T-cell (primary cell): ENCODE measurements at regions not wholly inside any gene's neighbourhood (a gene's known extent, or its start where the extent isn't known, plus 50 kb on each side); places are given as distances from the start of the nearest gene placed in this dataset.

Experiments
- ATAC-seq, 4 experiments: fragments of 200-7000 bp in 3 of 4; fragments of 150-1000 bp in 1 of 4; cut with Tn5 transposase; replicated peaks in 1 of 4; 1 replicate in 3 of 4; 2 replicates in 1 of 4; pipeline ENCODE4 v1.10.0; 2021; ENCODE audit warnings: moderate library complexity in 3 of 4, mild to moderate bottlenecking in 2 of 4, moderate number of reproducible peaks in 1 of 4
- CTCF ChIA-PET, 2 donors: fragments of 300-600 bp; sonication (Branson Sonifier 250); formaldehyde crosslinking; loops; one replicate each; lab custom pipeline; 2022; ENCODE audit warnings: antibody characterized with exemption in 2 of 2; lab: Charles Lee
- POLR2A ChIA-PET, 2 donors: fragments of 300-600 bp; sonication (Branson Sonifier 250); formaldehyde crosslinking; loops; one replicate each; lab custom pipeline; 2022; ENCODE audit warnings: antibody characterized with exemption in 2 of 2; lab: Charles Lee
- DNase-seq, 35 experiments: peaks; one replicate each; pipeline versions ENCODE4 v3.0.0 to v3.0.0-alpha.2; 2013 to 2023
- H3K27ac ChIP-seq: one replicate; pipeline ENCODE4 v1.5.1; 2013; ENCODE audit warnings: low read length
- H3K27me3 ChIP-seq, 2 experiments: replicated peaks in 1 of 2; 1 replicate in 1 of 2; 2 replicates in 1 of 2; pipeline versions ENCODE4 v1.6.1 to v1.7.0; 2013; ENCODE audit warnings: low read length in 1 of 2, mixed read lengths in 1 of 2; ENCODE audit not compliant: control insufficient read depth in 2 of 2, insufficient read depth in 2 of 2; ENCODE audit errors: extremely low read depth in 1 of 2
- H3K36me3 ChIP-seq, 2 donors: 1 replicate in 1 of 2; 2 replicates in 1 of 2; pipeline versions ENCODE4 v1.6.1 to v1.7.0; 2013; ENCODE audit warnings: low read length in 1 of 2; ENCODE audit not compliant: control insufficient read depth in 2 of 2, insufficient read depth in 1 of 2; ENCODE audit errors: extremely low read depth in 1 of 2
- H3K4me1 ChIP-seq, 2 experiments: 1 replicate in 1 of 2; 2 replicates in 1 of 2; pipeline versions ENCODE4 v1.6.1 to v1.7.0; 2013; ENCODE audit warnings: low read length in 2 of 2, mixed read lengths in 1 of 2; ENCODE audit not compliant: insufficient read depth in 2 of 2, control insufficient read depth in 1 of 2; ENCODE audit errors: extremely low read depth in 1 of 2
- H3K4me3 ChIP-seq, 2 donors: 1 replicate in 1 of 2; 2 replicates in 1 of 2; pipeline versions ENCODE4 v1.5.1 to v1.7.0; 2013; ENCODE audit warnings: mild to moderate bottlenecking in 2 of 2, low read length in 1 of 2, moderate library complexity in 1 of 2; ENCODE audit not compliant: control insufficient read depth in 1 of 2; ENCODE audit errors: extremely low read depth in 1 of 2
- H3K9me3 ChIP-seq: 2 replicates; pipeline ENCODE4 v1.7.0; 2013
- H3K27ac Mint-ChIP-seq, 2 donors: one replicate each; pipeline ENCODE4 v1.8.0; 2020 to 2021; ENCODE audit warnings: mild to moderate bottlenecking in 2 of 2, mixed read lengths in 2 of 2
- H3K27me3 Mint-ChIP-seq, 2 donors: one replicate each; pipeline ENCODE4 v1.8.0; 2021 to 2022; ENCODE audit warnings: mixed read lengths in 2 of 2
- H3K36me3 Mint-ChIP-seq: one replicate; pipeline ENCODE4 v1.8.0; 2021; ENCODE audit warnings: mixed read lengths
- H3K4me1 Mint-ChIP-seq, 3 donors: one replicate each; pipeline ENCODE4 v1.8.0; 2020 to 2022; ENCODE audit warnings: mixed read lengths in 3 of 3, mild to moderate bottlenecking in 1 of 3
- H3K4me3 Mint-ChIP-seq, 3 donors: one replicate each; pipeline ENCODE4 v1.8.0; 2020 to 2022; ENCODE audit warnings: mild to moderate bottlenecking in 3 of 3, mixed read lengths in 3 of 3, moderate library complexity in 3 of 3
- H3K9me3 Mint-ChIP-seq, 3 donors: one replicate each; pipeline ENCODE4 v1.8.0; 2020 to 2022; ENCODE audit warnings: mixed read lengths in 3 of 3
- WGBS: methylation state at CpG from one replicate; pipeline ENCODE4 v1.1.5; 2013; ENCODE audit warnings: missing lambda C conversion rate; ENCODE audit not compliant: insufficient coverage; 5-methylcytosine and 5-hydroxymethylcytosine counted together

DNA sequence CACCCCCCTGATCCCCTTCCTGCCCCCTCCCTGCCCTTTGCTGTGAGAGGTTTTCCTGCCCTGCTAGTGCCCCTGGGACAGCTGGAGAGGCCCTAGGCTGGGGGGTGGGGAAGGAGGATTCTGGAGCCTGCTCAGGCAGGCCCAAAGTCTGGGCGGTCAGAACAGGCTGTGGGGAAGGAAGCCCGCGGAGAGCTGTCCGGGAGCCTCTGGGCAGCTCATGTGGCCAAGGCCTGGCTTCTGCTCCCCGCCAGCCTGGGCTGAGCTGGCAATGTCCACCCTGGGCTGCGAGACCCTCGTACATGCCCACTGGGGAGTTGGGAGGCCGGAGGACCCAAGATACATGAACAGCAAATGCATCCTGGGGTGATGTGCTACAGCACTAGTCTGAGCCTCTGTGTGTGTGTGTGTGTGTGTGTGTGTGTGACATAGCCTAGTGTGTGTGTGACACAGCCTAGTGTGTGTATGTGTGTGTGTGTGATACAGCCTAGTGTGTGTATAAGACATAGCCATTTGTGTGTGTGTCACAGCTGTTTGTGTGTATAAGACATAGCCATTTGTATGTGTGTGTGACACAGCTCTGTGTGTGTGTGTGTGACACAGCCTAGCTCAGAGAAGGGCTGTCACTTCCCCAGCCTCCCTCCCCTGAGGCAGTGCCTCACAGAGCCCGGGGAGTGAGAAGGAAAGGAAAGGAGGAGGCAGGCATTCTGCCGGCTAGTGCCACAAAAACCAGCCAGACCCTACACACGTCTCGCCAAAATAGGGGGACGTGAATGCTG is 201.4 kb upstream of the CIBAR2 start:
- WGBS: 100% methylated on average over 9 of the region's 13 CpGs
- Mint-ChIP-seq H3K4me3 (no peak overlapping the region), H3K9me3 (no peaks in the 10 kb centered on the region), H3K4me1 (peaks cover 27 to 37% (median 31%) of the 10 kb centered on the region in 3 donors), H3K27ac (no peak overlapping the region), H3K36me3 (no peaks in the 10 kb centered on the region), H3K27me3 (peaks cover 0 to 8% of the 10 kb centered on the region in 2 donors)
- Histone ChIP-seq H3K27ac (no peak overlapping the region), H3K36me3 (no peaks in the 10 kb centered on the region), H3K4me3 (no peak overlapping the region), H3K27me3 (peaks cover 0 to 33% of the 10 kb centered on the region in 2 experiments), H3K9me3 (no peaks in the 10 kb centered on the region), H3K4me1 (peaks cover 24 to 41% of the 10 kb centered on the region in 2 experiments)
- DNase-seq (no peak), ATAC-seq (no peak)
- POLR2A ChIA-PET: no interaction called here
- CTCF ChIA-PET: no interaction called here

DNA sequence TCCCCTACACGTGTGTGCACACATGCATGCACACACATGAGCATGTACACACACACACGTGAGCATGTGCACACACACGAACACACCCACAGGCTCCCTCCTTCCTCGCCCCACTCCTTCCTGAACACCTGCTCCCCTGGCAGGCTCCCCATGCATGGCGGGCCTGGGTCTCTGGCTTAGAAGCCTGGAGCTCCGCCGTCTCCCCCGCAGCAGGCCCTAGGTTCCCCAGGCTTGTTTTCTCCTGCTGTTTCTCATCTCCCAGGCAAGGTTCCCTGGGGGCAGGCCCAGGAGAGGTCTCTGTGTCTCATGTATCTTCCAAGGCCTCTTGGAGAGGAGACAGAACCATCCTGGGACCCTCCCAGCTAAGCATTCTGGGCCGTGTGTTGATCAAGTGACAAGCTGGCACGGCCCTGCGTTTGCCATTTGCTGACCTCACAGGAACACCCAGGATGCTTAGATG is 202.3 kb upstream of the CIBAR2 start:
- no peaks in the 10 kb centered on the region for H3K9me3 ChIP-seq
- DNase-seq (no peak), ATAC-seq (no peak)
- Mint-ChIP-seq H3K9me3 (no peaks in the 10 kb centered on the region), H3K36me3 (no peaks in the 10 kb centered on the region), H3K4me3 (no peak overlapping the region), H3K4me1 (peaks cover 21 to 34% (median 25%) of the 10 kb centered on the region in 3 donors), H3K27ac (no peak overlapping the region), H3K27me3 (peaks cover 0 to 8% of the 10 kb centered on the region in 2 donors)
- CTCF ChIA-PET: no interaction called here
- H3K27ac ChIP-seq: no peak overlapping the region
- H3K4me1 ChIP-seq: peaks cover 18 to 33% of the 10 kb centered on the region in 2 experiments
- 73% methylated on average over 11 of the region's 11 CpGs for WGBS
- no peaks in the 10 kb centered on the region for H3K36me3 ChIP-seq
- POLR2A ChIA-PET: no interaction called here
- H3K4me3 ChIP-seq: no peak overlapping the region
- peaks cover 0 to 26% of the 10 kb centered on the region in 2 experiments for H3K27me3 ChIP-seq

DNA sequence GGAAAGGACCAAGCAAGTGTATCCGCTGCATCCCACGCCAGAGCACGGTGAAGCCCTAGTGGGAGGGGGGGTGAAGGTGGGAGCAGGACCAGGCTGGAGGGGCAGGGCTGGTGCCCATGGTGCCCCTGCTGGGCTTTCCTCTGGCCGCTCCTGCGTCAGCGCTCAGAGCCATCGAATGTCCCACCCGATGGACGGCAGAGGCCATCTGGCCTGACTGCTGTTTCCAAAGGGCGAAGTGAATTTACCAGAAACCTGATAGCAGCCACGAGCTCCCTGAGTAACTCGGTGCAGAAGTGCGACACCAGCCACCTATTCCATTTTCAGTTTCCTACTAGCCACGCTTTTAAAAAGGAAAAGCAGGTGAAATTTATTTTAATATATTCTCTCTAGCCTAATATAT is 203.6 kb upstream of the CIBAR2 start:
- CTCF ChIA-PET: no interaction called here
- ATAC-seq: no peak

DNA sequence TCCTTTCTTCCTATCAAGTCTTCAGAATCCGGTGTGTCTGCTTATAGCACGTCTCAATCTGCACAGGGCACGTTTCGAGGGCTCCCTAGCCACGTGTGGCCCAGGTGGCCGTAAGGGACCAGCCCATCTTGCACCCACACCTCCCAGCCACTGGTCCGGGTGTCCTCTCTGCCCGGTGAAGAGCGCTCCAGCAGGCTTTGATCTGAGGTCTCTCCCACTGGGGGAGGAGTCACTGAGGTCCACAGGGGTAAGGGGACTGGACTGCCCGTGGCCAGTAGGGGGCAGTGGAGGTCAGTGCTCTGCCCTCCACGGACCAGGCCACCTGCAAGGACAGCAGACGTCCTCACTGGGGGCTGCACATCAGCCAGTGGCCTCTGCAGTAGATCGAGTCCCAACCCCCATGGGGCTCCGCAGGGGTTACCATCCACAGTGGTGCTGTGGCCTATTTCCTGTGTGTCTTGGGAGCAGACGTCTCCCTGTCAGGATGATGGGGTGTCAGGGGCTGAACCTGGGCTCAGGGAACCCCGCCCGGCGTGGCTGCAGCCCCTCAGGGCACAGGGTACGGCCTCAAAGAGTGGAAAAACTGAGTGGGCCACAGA is 204.1 kb upstream of the CIBAR2 start:
- H3K9me3 ChIP-seq: no peaks in the 10 kb centered on the region
- ATAC-seq (peak; percentile 43 to 83 (median 58)), DNase-seq (peak in 8 of 35 experiments; percentile 17 to 52 (median 32))
- H3K4me3 Mint-ChIP-seq: no peak overlapping the region
- H3K4me1 Mint-ChIP-seq: peaks cover 9 to 16% (median 12%) of the 10 kb centered on the region in 3 donors
- H3K4me1 ChIP-seq: peaks cover 6 to 14% of the 10 kb centered on the region in 2 experiments
- WGBS: 65% methylated on average over 15 of the region's 19 CpGs
- H3K4me3 ChIP-seq: no peak overlapping the region
- peaks cover 0 to 7% of the 10 kb centered on the region in 2 donors for H3K27me3 Mint-ChIP-seq
- H3K27me3 ChIP-seq: peaks cover 0 to 12% of the 10 kb centered on the region in 2 experiments
- H3K27ac ChIP-seq: no peak overlapping the region
- no peaks in the 10 kb centered on the region for H3K9me3 Mint-ChIP-seq
- H3K27ac Mint-ChIP-seq: no peak overlapping the region
- no peaks in the 10 kb centered on the region for H3K36me3 ChIP-seq
- POLR2A ChIA-PET: no interaction called here
- CTCF ChIA-PET: no interaction called here
- no peaks in the 10 kb centered on the region for H3K36me3 Mint-ChIP-seq

More for the DNA sequence above, 203.6 kb upstream of the CIBAR2 start:
- Mint-ChIP-seq H3K27me3 (peaks cover 0 to 8% of the 10 kb centered on the region in 2 donors), H3K36me3 (no peaks in the 10 kb centered on the region), H3K9me3 (no peaks in the 10 kb centered on the region), H3K4me1 (peaks cover 14 to 21% (median 17%) of the 10 kb centered on the region in 3 donors), H3K27ac (no peak overlapping the region), H3K4me3 (no peak overlapping the region)
- Histone ChIP-seq H3K9me3 (no peaks in the 10 kb centered on the region), H3K4me3 (no peak overlapping the region), H3K27ac (no peak overlapping the region), H3K27me3 (peaks cover 0 to 17% of the 10 kb centered on the region in 2 experiments), H3K4me1 (peaks cover 9 to 20% of the 10 kb centered on the region in 2 experiments), H3K36me3 (no peaks in the 10 kb centered on the region)
- POLR2A ChIA-PET: no interaction called here
- WGBS: 91% methylated on average over 11 of the region's 14 CpGs
- no peak for DNase-seq

DNA sequence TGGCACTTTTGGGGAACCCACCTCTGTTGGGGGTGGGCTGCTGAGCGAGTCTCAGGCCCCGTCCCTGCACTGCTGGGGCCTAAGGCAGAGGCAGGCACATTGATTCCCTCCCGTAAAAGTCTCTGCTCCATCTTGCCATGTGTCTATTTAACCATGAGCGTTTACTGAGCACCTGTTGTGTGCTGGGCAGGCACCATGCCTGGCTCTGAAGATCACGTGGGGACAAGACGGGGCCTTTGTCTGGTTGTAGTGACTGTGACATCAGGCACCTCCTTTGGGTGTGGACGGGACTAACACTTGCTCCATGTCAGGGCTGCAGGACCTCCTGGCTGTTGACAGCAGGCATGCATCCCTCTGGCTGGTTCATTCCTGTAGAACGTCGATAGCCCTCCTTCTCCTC is 204.7 kb upstream of the CIBAR2 start:
- H3K27me3 Mint-ChIP-seq: peaks cover 0 to 5% of the 10 kb centered on the region in 2 donors
- DNase-seq: no peak
- POLR2A ChIA-PET: no interaction called here
- no peaks in the 10 kb centered on the region for H3K9me3 ChIP-seq
- CTCF ChIA-PET: no interaction called here
- no peak overlapping the region for H3K4me3 ChIP-seq
- H3K4me3 Mint-ChIP-seq: no peak overlapping the region
- peaks cover 6 to 9% of the 10 kb centered on the region in 2 experiments for H3K4me1 ChIP-seq
- no peak for ATAC-seq
- H3K9me3 Mint-ChIP-seq: no peaks in the 10 kb centered on the region
- H3K4me1 Mint-ChIP-seq: peaks cover 6 to 11% (median 9%) of the 10 kb centered on the region in 3 donors
- peaks cover 0 to 7% of the 10 kb centered on the region in 2 experiments for H3K27me3 ChIP-seq
- no peak overlapping the region for H3K27ac ChIP-seq
- 87% methylated on average over 7 of the region's 9 CpGs for WGBS
- H3K27ac Mint-ChIP-seq: no peak overlapping the region
- no peaks in the 10 kb centered on the region for H3K36me3 ChIP-seq
- no peaks in the 10 kb centered on the region for H3K36me3 Mint-ChIP-seq

DNA sequence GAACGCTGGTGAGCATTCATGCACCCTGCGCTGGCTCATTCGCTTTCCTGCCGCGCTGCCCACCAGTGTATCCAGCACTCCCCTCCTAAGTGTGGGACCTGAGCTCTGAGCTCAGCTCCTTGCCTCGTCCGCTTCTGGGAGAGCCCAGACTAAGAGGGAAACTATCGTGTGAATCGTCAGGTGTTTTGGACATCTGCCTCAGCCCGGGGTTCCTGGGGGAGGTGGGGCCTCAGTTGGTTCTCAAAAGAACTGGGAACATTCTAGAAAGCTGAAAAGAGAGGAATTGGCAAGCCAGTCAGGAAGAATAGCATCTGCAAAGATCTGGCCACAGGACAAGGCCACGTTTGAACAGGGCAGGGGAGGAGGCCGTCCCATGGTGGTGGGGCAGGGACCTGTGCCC is 205.4 kb upstream of the CIBAR2 start:
- Histone ChIP-seq H3K4me1 (peaks cover 5 to 6% of the 10 kb centered on the region in 2 experiments), H3K36me3 (no peaks in the 10 kb centered on the region), H3K9me3 (no peaks in the 10 kb centered on the region), H3K4me3 (no peak overlapping the region), H3K27me3 (peaks cover 0 to 6% of the 10 kb centered on the region in 2 experiments), H3K27ac (no peak overlapping the region)
- WGBS: 88% methylated on average over 12 of the region's 12 CpGs
- H3K9me3 Mint-ChIP-seq: no peaks in the 10 kb centered on the region
- ChIA-PET POLR2A (no interaction called here), CTCF (no interaction called here)
- no peaks in the 10 kb centered on the region for H3K27me3 Mint-ChIP-seq
- peaks cover 2 to 4% (median 3%) of the 10 kb centered on the region in 3 donors for H3K4me1 Mint-ChIP-seq
- DNase-seq: no peak
- ATAC-seq: no peak
- H3K27ac Mint-ChIP-seq: no peak overlapping the region
- no peaks in the 10 kb centered on the region for H3K36me3 Mint-ChIP-seq
- H3K4me3 Mint-ChIP-seq: no peak overlapping the region
